NCI-H2227 (cell line): ENCODE measurements at regions not wholly inside any gene's neighbourhood (a gene's known extent, or its start where the extent isn't known, plus 50 kb on each side); places are given as distances from the start of the nearest gene placed in this dataset.

Source experiments
- DNase-seq: peaks from one replicate; lab custom pipeline; 2025; ENCODE audit not compliant: unreplicated experiment; lab: John Stamatoyannopoulos, UW

DNA sequence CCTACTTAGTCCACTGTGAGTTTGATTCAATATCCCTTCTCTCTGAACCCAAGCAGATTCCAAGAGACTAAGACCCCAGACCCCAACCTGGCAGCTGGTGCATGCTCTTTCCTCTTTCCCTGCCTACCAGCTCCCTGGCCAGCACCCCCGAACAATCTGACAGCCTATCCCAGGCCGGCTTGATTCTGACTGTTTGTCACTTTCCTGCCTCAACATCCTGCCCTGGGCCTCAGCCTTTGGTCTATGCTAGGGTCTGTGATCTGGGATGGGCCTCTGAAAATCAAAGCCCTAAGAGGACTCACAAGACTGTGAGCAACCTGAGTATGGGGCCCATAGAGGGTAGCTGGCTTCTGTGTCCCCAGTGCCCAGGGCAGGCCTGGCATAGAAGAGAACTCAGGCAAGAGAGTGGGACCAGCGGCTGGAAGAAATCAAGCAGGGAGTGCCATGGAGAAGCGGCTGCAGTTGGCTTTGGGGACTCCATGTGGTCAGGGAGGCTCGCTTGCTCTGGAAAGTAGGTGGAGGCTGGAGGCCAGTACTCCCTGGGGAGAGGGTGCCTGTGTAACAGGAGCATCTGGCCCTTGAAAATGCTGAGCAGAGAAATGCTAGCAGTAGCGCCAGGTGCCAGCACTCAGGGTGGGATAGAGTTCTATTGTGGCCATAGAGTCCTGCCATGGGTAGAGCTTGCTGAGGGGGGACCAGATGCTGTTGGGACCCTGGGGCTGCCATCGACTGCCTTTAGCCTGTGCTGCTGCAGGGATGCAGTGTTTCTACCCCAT lies 343.9 kb downstream of the DYSF start:
- no peak for DNase-seq

DNA sequence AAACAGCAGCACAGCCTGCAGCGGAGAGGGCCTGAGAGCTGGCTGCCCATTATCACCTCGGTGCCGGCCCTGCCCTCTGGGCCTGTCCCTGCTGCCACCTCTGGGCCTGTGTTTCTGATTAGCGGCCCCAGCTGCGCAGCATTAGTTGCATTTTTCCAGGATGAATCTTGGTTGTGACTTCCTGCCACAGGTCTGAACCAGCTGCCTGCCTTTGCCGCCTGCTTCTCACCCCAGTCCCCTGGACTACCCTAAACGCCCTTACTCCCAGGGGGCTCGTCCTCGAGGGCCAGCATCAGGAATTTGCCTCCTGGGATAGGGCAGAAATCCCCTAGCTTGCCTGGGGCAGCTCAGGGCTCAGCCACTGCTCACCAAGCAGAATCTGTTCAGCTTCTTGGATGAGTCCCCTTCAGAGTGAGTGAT lies 342.8 kb downstream of the DYSF start:
- no peak for DNase-seq

DNA sequence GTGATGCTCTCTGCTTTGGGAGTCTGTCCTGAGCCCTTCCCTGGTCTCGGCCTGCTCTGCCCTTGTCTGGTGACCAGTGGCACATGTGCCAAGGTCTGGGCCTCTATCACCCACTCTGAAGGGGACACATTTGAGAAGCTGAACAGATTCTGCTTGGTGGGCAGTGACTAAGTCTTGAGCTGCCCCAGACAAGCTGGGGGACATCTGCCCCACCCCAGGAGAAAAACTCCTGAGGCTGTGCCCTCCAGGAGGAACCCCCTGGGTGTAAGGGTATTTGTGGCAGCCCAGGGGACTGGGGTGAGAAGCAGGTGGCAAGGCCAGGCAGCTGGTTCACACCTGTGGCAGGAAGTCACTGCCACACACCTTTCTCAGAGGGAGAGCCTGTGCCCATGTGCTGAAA lies 342.1 kb downstream of the DYSF start:
- no peak for DNase-seq

DNA sequence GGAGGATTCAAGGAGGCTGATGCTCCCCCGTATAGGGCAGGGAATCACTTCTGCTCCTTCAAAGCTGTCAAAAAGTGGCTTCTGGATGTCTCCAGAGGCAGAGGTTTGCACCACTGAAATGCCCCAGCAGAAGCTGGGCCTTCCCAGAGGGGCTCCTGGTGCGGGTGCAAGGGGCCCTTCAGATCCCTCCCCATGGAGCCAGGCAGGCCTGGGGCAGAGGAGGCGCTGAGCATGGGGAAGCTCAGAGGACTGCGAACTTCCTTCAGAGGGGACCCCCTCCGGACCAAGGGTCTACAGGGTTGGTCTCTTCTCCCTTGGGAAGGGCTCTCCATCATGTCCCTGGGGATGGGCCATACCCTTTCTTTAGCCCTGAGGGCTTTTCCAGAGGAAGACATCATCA lies 341.2 kb downstream of the DYSF start:
- DNase-seq = no peak

DNA sequence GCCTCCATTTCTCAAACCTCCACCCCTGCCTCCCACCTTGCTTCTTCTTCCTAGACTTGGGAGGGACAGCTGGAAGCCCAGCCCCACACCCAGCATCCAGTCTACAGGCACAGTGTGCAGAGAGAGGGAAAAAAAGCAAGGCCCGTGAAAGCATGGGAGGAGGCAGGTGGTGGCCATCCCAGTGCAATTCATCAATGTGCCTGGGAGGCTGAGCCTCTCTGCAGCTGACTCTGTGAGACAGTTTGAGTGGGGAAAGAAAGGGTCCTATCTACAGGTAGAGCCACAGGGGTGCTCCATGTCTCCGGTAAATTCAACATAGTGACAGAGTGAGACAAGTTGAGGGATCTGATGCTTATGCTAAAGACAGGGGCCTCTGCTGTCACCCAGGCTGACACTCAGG lies 340.6 kb downstream of the DYSF start:
- no peak for DNase-seq

DNA sequence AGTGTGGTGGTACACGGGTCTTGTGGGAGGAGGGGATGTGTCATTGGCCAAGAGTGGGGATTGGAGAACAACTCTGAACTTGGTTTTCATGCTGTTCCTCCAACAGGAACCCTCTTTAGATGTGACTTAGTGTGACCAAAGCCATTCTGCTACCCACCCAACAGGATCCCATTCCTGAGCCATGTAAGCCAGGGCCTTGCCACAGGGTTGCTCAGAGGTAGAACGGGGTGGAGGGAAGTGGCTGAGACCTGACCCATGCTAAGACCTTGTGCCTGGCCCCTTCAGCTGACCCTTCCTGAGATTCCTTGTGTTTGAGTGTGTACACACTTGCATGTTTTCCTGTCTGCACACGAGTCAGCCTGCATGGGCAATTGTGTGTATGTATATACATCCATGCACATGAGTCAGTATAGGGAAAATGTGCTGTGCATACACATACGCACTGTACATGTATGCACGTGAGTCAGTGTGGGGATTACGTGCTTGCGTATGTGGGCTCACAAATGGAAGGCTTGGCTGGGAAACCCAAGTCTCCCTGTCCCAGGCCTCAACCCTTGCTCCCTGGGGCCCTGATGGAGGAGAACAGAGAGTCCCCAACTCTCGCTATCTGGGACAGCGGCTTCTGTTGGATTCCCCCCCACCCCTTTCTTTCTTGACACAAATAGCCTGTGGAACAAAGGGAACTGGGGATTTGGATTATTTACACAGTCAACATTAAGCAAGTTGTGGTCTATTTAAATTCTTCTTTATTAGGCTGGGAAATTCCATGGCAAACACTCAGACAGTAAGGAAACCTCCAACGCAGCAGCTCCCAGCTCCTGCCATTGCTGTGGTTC lies 339.8 kb downstream of the DYSF start:
- DNase-seq = no peak

DNA sequence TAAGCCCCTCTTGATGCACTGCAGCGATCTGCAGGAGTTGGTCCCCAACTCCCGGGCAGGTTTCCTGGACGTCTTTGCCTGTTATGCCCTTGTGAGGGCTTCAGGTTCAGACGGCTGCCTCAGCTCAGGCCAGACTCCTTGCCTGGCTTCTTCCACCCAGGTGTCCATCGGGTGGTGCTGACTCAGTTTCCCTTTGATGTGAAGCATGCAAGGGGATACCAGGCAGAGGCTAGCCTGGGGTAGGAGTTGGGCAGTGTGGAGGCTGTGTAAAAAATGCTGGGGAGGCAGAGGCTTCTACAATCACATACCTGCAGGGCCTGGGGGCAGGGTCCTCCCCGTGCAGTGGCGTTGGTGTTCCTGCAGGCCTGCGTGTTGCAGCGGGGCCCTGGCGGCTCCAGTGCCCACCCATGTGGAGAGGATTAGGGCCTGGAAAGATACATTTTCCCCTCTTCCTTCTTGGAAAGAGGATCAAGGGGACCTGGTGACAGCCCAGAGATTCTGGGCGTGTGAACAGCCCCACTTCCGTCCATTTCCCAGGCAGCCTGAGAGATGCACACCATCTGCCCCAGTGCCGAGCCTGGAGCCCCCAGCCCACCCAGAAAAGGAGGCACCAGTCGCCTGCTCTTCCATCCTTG lies 338.3 kb downstream of the DYSF start:
- DNase-seq = no peak

DNA sequence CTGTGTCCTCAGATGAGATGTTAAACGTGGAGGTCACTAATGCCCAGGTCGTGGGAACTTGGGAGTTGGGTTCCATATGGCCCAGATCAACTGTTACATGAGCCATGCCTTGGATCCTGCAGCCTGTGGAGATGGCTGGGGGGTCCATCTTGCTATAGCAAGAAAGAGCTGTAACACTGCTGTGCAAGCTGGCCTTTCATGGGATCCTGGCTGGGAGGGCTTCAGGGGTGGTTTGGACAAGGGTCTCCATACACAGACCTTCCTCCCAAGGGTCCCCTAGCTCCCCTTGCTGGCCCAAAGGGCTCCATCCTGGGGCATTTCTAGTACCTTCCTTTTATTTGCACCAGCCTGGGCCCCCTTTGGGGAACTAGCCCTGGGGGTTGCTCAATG lies 337.7 kb downstream of the DYSF start:
- DNase-seq = no peak

DNA sequence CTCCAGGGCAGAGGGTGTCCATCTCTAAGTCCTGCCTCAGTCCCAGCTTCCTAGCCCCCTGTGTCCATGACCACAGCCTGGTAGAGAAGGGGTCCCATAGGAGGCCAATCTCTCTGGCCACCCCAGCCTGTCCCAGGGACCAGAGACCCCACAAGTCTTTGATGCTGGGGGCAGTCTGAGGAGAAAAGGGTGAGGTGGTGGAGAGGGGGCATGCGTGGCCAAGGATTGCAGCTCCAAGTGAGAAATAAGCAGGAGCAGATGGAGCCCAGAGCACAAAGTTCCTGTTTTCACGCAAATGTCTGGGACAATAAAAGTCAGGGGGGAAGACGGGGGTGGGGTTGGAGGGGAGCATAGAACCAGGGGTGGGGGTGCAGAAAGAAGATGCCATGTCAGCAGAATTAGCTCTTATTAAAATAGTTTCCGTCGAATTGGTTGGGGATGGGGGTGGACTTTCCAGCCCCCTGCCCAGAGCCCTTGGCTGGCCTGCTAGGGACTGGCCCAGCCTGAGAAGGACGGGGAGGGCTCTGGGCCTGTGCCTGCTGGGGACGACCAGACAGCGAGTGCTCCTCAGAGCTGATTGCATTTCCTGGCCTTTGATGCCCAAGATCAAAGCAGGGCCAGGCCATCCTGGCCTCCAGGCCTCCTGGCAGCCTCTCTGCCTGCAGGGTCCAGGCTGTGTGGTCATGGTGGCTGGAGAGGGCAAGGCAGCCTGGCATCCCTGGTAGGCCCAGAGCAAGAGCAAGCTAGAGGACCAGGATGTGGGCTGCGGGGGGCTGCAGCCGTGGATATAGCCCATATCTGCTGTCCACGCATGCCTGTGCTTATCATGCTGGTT lies 337.1 kb downstream of the DYSF start:
- no peak for DNase-seq

DNA sequence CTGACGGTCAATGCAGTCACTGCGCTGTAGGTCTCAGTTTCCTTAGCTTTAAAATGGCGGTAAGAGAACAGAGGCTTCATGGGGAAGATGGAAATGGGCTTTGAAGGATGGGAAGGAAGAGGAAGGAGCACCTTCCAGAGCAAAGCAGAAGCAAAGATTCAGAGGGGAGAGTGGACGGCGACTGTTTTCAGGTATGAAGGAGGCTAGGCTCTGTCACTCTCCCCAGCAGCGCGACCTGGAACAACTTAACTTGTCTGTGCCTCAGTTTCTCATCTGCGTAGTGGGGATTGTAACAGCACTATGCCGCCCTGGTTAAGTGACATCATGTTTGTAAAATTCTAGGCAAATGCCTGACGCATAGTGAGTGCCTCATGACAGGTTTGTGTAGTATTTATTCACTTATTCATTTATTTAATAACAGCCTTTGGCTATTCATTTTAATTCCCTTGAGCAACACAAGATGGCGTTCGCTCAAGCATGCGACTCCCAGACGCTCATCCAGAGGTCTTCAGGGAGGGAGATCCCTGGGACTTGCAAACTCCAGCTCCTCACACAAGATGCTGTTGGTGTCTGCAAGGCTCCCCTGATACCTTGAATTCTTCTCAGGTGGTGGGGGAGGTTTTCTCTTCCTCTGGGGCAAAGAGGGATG lies 336.3 kb downstream of the DYSF start:
- no peak for DNase-seq

DNA sequence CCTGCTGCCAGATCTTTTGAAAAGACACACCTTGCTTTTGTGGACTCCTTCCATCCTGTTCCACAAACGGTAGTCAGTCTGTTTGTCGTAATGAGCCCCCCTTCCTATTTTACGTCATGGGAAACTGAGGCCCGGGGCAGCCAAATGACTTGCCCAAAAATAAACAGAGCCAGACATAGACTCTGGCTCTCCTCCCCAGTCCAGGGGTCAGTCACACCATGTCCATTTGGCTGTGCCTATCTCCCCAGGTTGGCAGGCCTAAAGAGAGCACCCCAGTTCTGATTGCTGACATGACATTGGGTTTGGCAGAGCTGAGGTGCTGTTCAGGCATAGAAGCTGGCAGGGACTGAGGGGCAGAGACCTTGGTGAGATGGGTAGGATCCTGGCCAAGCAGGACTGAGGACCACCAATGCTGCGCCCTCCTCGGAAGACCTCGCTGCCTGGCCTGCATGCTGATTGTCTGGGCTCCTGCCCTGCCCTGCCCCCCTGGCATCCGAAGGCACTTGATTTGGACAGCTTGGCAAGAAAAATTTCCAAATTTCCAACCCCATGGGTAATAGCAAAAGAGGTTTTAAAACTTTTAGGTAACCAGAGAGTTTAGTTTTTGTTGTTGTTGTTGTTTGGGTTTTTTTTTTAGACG lies 335.4 kb downstream of the DYSF start:
- DNase-seq = no peak

DNA sequence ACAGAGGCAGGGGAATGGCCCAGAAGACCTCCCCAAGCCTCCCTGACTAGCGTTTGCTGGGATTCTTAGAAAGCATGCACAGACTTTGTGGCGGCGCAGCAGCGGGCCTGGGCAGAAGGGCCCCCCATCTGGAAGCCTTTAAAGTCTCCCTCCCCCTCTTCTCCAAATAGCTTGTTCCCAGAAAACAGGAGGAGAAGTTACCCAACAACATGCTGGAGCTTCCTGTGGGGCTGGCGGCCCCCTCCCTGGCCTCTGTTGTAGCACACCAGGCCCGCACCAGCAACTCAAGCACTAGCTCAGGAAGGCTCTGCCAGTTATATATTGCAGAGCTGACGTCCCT lies 334.8 kb downstream of the DYSF start:
- no peak for DNase-seq

DNA sequence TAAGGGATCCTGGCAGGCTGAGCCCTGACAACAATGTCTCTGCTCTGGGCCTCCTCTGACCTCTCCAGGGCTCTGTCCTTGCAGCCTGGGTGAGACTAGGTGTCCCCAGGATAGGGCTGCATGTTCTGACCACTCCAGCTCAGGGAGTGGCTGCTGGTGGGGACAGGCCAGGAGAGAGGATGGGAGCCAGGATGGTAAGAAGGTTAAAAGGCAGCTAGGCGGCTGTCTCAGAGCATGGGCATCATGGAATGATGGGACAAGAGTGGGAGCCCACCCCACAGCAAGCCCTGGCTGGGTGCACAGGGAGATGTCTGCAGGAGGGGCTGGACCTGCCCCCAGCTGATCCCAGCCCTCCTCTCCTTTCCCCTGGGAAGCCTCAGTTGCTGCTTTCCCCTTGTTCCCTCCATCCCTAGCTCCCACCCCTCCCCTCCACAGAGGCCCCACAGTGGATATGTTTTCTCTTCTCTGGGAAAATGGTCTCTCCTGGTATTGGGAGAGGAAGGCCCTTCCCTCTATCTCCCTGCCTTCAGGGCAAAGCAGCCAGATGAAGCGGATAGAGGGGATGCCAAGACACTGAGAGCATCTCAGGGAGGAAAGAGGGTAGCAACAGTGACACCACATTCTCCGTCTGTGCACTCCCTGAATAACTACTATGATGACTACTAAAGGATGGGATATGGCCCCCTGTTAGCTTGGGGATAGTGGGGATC lies 334.3 kb downstream of the DYSF start:
- DNase-seq = no peak

DNA sequence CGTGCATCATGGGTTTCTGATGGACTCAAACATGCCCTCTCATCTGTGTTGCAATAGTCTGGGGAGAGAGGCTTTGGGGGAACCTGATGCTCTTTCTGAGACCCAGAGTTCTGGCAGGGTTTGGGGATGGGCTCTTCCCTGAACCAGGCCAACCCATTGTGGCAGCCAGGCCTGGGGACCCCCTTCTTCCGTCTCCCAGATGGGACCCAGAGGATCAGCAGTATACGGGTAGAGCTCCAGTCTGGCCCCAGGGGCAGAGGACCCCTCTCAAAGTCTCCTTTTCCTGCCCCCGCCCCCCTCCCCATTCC lies 333.7 kb downstream of the DYSF start:
- no peak for DNase-seq

DNA sequence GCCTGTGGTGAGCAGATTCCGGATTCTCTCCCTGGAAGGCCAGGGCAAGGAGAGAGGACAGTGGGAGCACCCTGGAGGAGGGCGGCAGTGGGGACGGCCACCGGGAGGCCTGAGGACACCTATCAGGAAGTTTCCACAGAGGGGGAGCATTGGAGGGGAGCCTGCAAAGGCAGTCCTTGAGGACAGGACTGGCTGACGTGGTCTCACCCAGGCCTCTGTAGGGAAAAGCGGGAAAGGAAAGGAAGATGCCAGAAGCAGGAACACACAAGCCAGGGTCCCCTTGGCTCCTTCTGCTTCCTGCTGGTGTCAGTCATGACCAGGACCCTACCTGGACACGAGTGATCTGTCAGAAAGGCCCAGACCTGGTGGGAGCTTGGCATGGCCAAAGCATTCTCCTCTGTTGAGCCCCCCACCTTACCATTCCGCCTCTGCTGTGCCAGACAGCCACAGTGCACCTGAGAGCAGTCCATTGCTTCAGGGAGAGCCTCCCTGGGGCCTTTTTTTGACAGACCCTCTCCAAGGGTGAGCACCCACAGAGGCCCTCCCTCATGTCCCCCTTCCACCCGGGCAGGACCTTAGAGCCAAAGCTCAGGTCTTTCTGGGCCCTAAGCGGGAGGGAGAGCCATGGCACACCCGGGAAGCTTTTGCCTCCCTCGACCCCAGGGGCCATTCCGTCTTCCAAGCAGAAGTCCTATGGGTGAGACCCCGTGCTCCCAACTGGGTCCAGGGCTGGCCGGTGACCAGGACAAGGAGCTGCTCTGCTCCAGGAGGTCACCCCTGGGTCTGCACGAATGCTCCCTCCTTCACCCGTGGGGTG lies 333.1 kb downstream of the DYSF start:
- no peak for DNase-seq

DNA sequence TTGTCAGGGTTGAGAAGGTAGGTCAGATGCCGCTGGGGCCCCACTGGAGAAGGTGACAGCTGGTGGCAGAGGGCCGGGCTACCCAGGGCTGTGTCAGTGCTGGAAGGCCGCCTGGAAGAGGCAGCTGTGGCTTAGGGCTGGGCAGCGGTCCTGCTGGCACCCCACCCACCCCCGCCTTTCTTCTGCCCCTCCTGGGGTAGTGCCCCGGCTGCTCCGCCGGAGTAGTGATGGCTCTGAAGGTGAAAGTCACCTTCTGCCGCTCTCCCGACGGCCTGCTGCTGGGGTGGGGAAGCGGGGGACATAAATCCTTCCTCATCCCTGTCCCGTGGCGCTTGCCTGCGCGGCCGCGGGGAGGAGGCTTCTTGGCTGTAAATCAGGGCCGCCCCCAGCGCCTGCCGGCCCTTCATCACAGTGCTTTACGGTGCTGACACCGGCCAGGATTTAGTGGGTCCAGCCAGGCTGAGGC lies 332.2 kb downstream of the DYSF start:
- DNase-seq = no peak

DNA sequence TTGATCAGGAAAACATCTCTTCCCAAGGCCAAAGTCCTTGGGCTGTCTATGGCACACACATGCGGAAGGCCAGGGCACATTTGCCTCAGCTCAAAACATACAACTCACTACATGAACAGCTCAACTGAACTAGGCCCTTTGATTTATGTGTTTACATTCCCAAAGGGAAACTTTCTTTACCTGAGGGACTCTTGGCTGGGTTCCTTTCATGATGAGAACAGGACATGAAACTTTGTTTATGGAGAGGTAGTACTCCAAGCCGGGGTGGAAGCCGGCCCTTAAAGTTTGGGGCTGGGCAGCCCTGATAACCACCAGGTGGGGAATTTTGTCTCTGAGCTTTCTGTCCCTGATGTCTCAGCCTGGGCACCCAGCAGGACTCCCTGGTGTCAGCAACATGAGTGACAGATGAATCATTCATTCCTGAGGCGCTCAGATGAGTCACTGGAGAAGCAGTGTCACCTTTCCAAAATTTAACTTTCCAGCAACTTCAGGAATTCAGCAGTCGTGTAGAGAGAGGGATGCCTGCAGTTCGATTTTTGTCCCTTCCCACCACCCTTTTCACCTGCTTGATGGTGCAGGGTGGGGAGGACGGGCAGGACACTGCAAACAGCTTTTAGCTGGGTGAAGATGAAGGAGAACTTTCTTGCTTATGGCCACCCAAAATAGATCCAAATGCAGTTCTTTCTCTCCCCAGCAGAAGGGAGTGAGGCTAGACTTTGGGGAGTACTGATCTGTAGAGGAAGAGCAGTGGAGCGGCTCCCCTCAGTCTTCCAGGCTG lies 331.6 kb downstream of the DYSF start:
- no peak for DNase-seq

DNA sequence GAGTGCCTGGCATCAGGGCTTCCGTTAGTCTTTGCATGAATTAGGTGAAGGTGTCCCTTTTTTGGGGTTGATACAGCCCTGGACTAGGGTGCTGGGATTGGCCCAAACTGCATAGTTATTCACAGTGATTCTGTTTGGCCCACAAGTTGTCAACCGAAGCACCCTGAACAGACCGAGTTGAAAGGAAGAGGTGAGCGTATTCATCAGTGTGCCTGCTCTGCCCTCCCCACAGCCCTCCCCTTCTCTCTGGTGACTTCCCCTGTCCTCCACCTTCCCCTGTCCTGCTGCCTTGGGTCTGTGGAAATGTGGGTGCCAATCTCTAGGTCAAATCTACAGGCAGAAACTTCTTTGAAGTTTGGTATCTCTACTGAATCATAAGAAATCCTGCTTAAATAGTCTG lies 330.5 kb downstream of the DYSF start:
- DNase-seq = no peak
